IMR-90 (cell line): ENCODE measurements at regions not wholly inside any gene's neighbourhood (a gene's known extent, or its start where the extent isn't known, plus 50 kb on each side); places are given as distances from the start of the nearest gene placed in this dataset.

ENCODE experiments used
- ATAC-seq: fragments of 200-7000 bp; cut with Tn5 transposase; 2 replicates; pipeline ENCODE4 v1.9.1; 2020; ENCODE audit warnings: low read depth, mild to moderate bottlenecking, moderate library complexity
- BruUV-seq: library from RNA; stranded (reverse); fragments of 400-500 nt; replicated peaks from 2 replicates; lab custom pipeline; 2021; lab: Mats Ljungman, UMichigan
- CTCF ChIA-PET: fragments of 300-600 bp; formaldehyde crosslinking; extraction: SDS; loops from one replicate; lab custom pipeline; 2021; ENCODE audit warnings: antibody characterized with exemption; lab: Yijun Ruan, JAX
- POLR2A ChIA-PET: fragments of 300-600 bp; sonication (Branson Sonifier 250); formaldehyde crosslinking; loops from one replicate; lab custom pipeline; 2022; ENCODE audit warnings: antibody characterized with exemption; ENCODE audit not compliant: unreplicated experiment; lab: Charles Lee
- DNase-seq: peaks from one replicate; pipeline ENCODE4 v3.0.0; 2013
- H2AFZ ChIP-seq: replicated peaks from 2 replicates; pipeline ENCODE3; 2013; ENCODE audit warnings: low read length, mild to moderate bottlenecking; ENCODE audit not compliant: poor library complexity
- H2AK5ac ChIP-seq: 2 replicates; pipeline ENCODE4 v1.6.1; 2013; ENCODE audit warnings: low read depth, low read length, inconsistent platforms
- H2AK9ac ChIP-seq: replicated peaks from 2 replicates; pipeline ENCODE3; 2013; ENCODE audit warnings: mild to moderate bottlenecking, low read depth, low read length, moderate library complexity; ENCODE audit not compliant: poor library complexity
- H2BK120ac ChIP-seq: 2 replicates; pipeline ENCODE4 v1.6.1; 2013; ENCODE audit warnings: low read depth, low read length, inconsistent platforms
- H2BK15ac ChIP-seq: 3 replicates; pipeline ENCODE4 v1.6.1; 2013; ENCODE audit warnings: low read depth, low read length, inconsistent platforms
- H2BK20ac ChIP-seq: 2 replicates; pipeline ENCODE4 v1.6.1; 2013; ENCODE audit warnings: low read depth, mild to moderate bottlenecking, inconsistent platforms, low read length, moderate library complexity
- H2BK5ac ChIP-seq: 2 replicates; pipeline ENCODE4 v1.6.1; 2013; ENCODE audit warnings: mild to moderate bottlenecking, low read depth, low read length, inconsistent platforms; ENCODE audit not compliant: poor library complexity, severe bottlenecking
- H3K14ac ChIP-seq: replicated peaks from 2 replicates; pipeline ENCODE4 v1.6.1; 2013; ENCODE audit warnings: low read depth, low read length, inconsistent platforms
- H3K18ac ChIP-seq: 2 replicates; pipeline ENCODE4 v1.6.1; 2013; ENCODE audit warnings: low read depth, low read length, control low read depth
- H3K23ac ChIP-seq: 2 replicates; pipeline ENCODE4 v1.6.1; 2013; ENCODE audit warnings: low read depth, low read length, inconsistent platforms
- H3K27ac ChIP-seq: 2 replicates; pipeline ENCODE4 v1.5.1; 2013; ENCODE audit warnings: mild to moderate bottlenecking, control low read depth, low read length; ENCODE audit not compliant: insufficient read depth
- H3K27me3 ChIP-seq: 2 replicates; pipeline ENCODE4 v1.6.1; 2013; ENCODE audit warnings: low read length; ENCODE audit not compliant: control insufficient read depth, insufficient read depth
- H3K36me3 ChIP-seq: 2 replicates; pipeline ENCODE4 v1.6.1; 2013; ENCODE audit warnings: low read length, mixed read lengths; ENCODE audit not compliant: control insufficient read depth, insufficient read depth
- H3K4ac ChIP-seq: 2 replicates; pipeline ENCODE4 v1.6.1; 2013; ENCODE audit warnings: low read depth, low read length, inconsistent platforms
- H3K4me1 ChIP-seq: 2 replicates; pipeline ENCODE4 v1.6.1; 2013; ENCODE audit warnings: low read length, mixed read lengths; ENCODE audit not compliant: control insufficient read depth, insufficient read depth
- H3K4me2 ChIP-seq: 2 replicates; pipeline ENCODE4 v1.6.1; 2013; ENCODE audit warnings: low read depth, mild to moderate bottlenecking, control low read depth, low read length, moderate library complexity
- H3K4me3 ChIP-seq: 2 replicates; pipeline ENCODE4 v1.5.1; 2013; ENCODE audit warnings: low read depth, mild to moderate bottlenecking, control low read depth, low read length, moderate library complexity; ENCODE audit not compliant: insufficient read depth
- H3K56ac ChIP-seq: 2 replicates; pipeline ENCODE4 v1.6.1; 2013; ENCODE audit warnings: low read length, inconsistent platforms; ENCODE audit not compliant: insufficient read depth; ENCODE audit errors: extremely low read depth
- H3K79me1 ChIP-seq, 2 experiments: 2 replicates each; pipeline ENCODE4 v1.6.1; 2013; ENCODE audit warnings: low read length in 2 of 2, inconsistent platforms in 1 of 2, low read depth in 1 of 2
- H3K9ac ChIP-seq: 2 replicates; pipeline ENCODE4 v1.6.1; 2013; ENCODE audit warnings: low read depth, low read length, control low read depth
- H3K9me1 ChIP-seq: 2 replicates; pipeline ENCODE4 v1.6.1; 2013; ENCODE audit warnings: low read length, inconsistent platforms; ENCODE audit not compliant: insufficient read depth
- H3K9me3 ChIP-seq: 2 replicates; pipeline ENCODE4 v1.6.1; 2013; ENCODE audit warnings: low read length; ENCODE audit not compliant: control insufficient read depth, insufficient read depth
- H4K20me1 ChIP-seq: 2 replicates; pipeline ENCODE4 v1.6.1; 2013; ENCODE audit warnings: low read length, inconsistent platforms; ENCODE audit not compliant: insufficient read depth
- H4K5ac ChIP-seq: 2 replicates; pipeline ENCODE4 v1.6.1; 2013; ENCODE audit warnings: mild to moderate bottlenecking, low read depth, low read length, control low read depth
- H4K8ac ChIP-seq, 2 experiments: 2 replicates each; pipeline ENCODE4 v1.6.1; 2013; ENCODE audit warnings: low read depth in 2 of 2, low read length in 2 of 2, control low read depth in 1 of 2, inconsistent platforms in 1 of 2
- H4K91ac ChIP-seq: 2 replicates; pipeline ENCODE4 v1.6.1; 2013; ENCODE audit warnings: low read depth, low read length, inconsistent platforms; ENCODE audit not compliant: insufficient read depth
- FOS ChIP-seq: fragments of 150-350 bp; IDR thresholded peaks from 2 replicates; pipeline ENCODE4 v1.6.1; 2016; ENCODE audit warnings: low read depth, low read length
- RAD21 ChIP-seq: IDR thresholded peaks from 2 replicates; pipeline ENCODE4 v1.6.1; 2012; ENCODE audit warnings: low read length, improper control_type of control experiment
- SMC3 ChIP-seq: fragments of 150-350 bp; IDR thresholded peaks from 2 replicates; pipeline ENCODE4 v1.6.1; 2016; ENCODE audit warnings: low read depth, mild to moderate bottlenecking, antibody characterized with exemption, low read length, moderate library complexity
- whole genome bisulfite sequencing, 2 experiments: methylation state at CpG; one replicate each; pipeline versions ENCODE4 v1.1.5 to v1.1.7; 2013; ENCODE audit warnings: missing lambda C conversion rate in 2 of 2; ENCODE audit not compliant: insufficient read length in 1 of 2; ENCODE audit errors: extremely low coverage in 2 of 2; 5-methylcytosine and 5-hydroxymethylcytosine counted together
- dilution Hi-C: fragments of 300-500 bp; cut with HindIII; formaldehyde crosslinking; loops from one replicate; pipeline ENCODE4 v1.14.3; 2018; ENCODE audit warnings: low sequenced_read_pairs; ENCODE audit not compliant: unreplicated experiment
- in situ Hi-C: fragments of 300-500 bp; cut with MboI; formaldehyde crosslinking; loops from 3 replicates; pipeline ENCODE4 v1.14.3; 2019; ENCODE audit warnings: low sequenced_read_pairs, inconsistent platforms, mixed read lengths
- intact Hi-C: fragments of 100-400 bp; cut with micrococcal nuclease; formaldehyde crosslinking; loops from 2 replicates; pipeline ENCODE4 v1.10.0; 2022
- TF ChIP-seq, protein P1 (sequence below): fragments of 150-350 bp; IDR thresholded peaks from 2 replicates; pipeline ENCODE4 v1.6.1; 2016; ENCODE audit warnings: low read depth, mild to moderate bottlenecking, low read length, moderate library complexity, borderline replicate concordance

DNA sequence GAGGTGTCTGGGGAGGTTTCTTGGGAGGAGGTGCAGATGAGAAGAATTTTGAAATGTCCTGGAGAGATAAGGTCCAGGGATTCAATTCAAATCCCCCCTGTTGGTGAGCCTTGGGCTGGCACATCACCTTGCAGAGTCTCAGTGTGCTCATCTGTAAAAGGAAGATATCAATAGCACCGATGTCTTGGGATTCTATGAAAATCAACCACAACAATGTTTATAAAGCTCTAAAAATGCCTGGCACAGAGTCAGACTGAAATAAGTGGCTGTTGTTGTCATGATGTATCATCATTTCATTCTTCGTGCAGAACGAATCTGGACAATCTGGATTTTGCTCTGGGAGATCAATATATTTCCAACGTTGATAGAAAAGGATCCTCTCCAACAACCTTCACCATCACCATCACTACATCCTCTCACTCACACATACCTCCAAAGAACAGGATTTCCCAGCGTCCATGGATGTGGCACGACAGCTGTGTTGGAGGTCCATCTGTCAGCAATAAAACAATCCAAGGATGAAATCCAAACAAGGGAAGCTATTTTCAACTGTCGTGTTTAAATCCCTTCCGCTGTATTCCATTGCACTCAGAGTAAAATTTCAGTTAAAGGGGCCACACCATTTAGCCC is 393.7 kb upstream of the DYNLRB2 start:
- Histone ChIP-seq H4K8ac (no peak overlapping the region), H2AK9ac (no peak overlapping the region), H2BK120ac (no peak overlapping the region; the same call in 1 of the 2 replicates), H3K9ac (no peak overlapping the region), H2AK5ac (no peak overlapping the region), H2BK5ac (no peak overlapping the region), H3K79me1 (no peaks in the 10 kb centered on the region), H3K36me3 (no peaks in the 10 kb centered on the region), H3K56ac (no peak overlapping the region), H3K9me1 (peaks cover 3% of the 10 kb centered on the region; the same call in 1 of the 2 replicates), H3K4ac (no peak overlapping the region), H4K5ac (no peak overlapping the region), H2BK20ac (no peak overlapping the region), H2BK15ac (no peak overlapping the region), H4K20me1 (no peaks in the 10 kb centered on the region), H3K4me3 (no peak overlapping the region), H3K4me1 (peaks cover 4% of the 10 kb centered on the region; the same call in 1 of the 2 replicates), H3K27me3 (no peaks in the 10 kb centered on the region), H2AFZ (no peak overlapping the region), H3K14ac (no peak overlapping the region), H3K27ac (no peak overlapping the region), H3K9me3 (no peaks in the 10 kb centered on the region), H3K18ac (no peak overlapping the region; the same call in 1 of the 2 replicates), H3K4me2 (peak overlapping the region; percentile 67), H3K23ac (no peak overlapping the region), H4K91ac (no peak overlapping the region; the same call in 1 of the 2 replicates)
- dilution Hi-C loops, result no loop called here
- intact Hi-C loops, result no loop called here
- BruUV-seq, result no TSS peak
- CTCF ChIA-PET, result no interaction called here
- WGBS, 2 experiments, result 22% methylated on average over 3 of the region's 8 CpGs; no CpG with 5 or more reads in 1 of the 2 experiments
- POLR2A ChIA-PET, result no interaction called here
- TF ChIP-seq RAD21 (no peak), SMC3 (no peak), FOS (no peak)
- TF ChIP-seq, protein P1, sequence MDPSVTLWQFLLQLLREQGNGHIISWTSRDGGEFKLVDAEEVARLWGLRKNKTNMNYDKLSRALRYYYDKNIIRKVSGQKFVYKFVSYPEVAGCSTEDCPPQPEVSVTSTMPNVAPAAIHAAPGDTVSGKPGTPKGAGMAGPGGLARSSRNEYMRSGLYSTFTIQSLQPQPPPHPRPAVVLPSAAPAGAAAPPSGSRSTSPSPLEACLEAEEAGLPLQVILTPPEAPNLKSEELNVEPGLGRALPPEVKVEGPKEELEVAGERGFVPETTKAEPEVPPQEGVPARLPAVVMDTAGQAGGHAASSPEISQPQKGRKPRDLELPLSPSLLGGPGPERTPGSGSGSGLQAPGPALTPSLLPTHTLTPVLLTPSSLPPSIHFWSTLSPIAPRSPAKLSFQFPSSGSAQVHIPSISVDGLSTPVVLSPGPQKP, result no peak
- in situ Hi-C loops, result no loop called here
- DNase-seq (no peak), ATAC-seq (no peak)
